ENCODE measurements at regions not wholly inside any gene's neighbourhood (a gene's known extent, or its start where the extent isn't known, plus 50 kb on each side); places are given as distances from the start of the nearest gene placed in this dataset.

DNA sequence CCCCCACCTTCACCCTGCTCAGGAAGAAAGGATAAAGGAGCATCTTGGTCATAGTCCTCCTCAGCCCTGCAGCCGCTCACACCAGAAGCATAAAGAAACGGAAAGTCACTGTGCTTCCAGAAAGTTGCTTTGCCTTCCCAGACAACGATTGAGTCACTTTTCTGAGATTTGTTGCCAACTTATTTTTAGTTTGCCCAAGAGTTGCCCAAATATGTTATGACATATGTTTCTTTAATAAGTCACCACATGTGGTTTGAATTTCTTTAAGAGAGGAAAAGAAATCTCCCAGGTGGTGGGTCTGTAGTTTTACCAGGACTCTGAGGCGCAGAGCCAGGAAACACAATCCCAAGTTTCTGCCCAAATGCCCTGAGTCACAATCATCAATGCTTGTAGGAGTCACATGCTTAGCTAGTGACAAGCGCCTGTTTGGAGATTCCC, 63.4 kb upstream of the LRCH1 start:
- TF ChIP-seq, protein P1, sequence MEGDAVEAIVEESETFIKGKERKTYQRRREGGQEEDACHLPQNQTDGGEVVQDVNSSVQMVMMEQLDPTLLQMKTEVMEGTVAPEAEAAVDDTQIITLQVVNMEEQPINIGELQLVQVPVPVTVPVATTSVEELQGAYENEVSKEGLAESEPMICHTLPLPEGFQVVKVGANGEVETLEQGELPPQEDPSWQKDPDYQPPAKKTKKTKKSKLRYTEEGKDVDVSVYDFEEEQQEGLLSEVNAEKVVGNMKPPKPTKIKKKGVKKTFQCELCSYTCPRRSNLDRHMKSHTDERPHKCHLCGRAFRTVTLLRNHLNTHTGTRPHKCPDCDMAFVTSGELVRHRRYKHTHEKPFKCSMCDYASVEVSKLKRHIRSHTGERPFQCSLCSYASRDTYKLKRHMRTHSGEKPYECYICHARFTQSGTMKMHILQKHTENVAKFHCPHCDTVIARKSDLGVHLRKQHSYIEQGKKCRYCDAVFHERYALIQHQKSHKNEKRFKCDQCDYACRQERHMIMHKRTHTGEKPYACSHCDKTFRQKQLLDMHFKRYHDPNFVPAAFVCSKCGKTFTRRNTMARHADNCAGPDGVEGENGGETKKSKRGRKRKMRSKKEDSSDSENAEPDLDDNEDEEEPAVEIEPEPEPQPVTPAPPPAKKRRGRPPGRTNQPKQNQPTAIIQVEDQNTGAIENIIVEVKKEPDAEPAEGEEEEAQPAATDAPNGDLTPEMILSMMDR (conservative IDR thresholded peaks at IDR 0.05; ENCODE audit: low read length): no peak
- no peak for TF ChIP-seq EZH2phosphoT487 (IDR thresholded peaks at IDR 0.05; ENCODE audit: borderline replicate concordance, low read depth, low read length)

All from OCI-LY7 (cell line).